ENCODE measurements at regions not wholly inside any gene's neighbourhood (a gene's known extent, or its start where the extent isn't known, plus 50 kb on each side); places are given as distances from the start of the nearest gene placed in this dataset.

- TF ChIP-seq CTCF (conservative IDR thresholded peaks at IDR 0.05) (no peak), EZH2 (IDR thresholded peaks at IDR 0.05; ENCODE audit: low read depth) (no peak)
Observed at GRCh38 chr9:86809759-86810367, 137.4 kb downstream of the GAS1 start.

Measured in PC-9 (cell line).